MM.1S (cell line): ENCODE measurements at regions not wholly inside any gene's neighbourhood (a gene's known extent, or its start where the extent isn't known, plus 50 kb on each side); places are given as distances from the start of the nearest gene placed in this dataset.

Experiments
- DNase-seq: peaks from one replicate; pipeline ENCODE4 v3.0.0-alpha.2; 2015
- H2AFZ ChIP-seq: fragments of 300-600 bp; sonication (generic); 2 replicates; pipeline ENCODE4 v1.6.0; 2016; ENCODE audit warnings: antibody characterized with exemption, low read length
- H3F3A ChIP-seq: fragments of 300-600 bp; sonication (generic); 2 replicates; pipeline ENCODE4 v1.6.1; 2016; ENCODE audit warnings: mild to moderate bottlenecking, antibody characterized with exemption, low read length, moderate library complexity, mixed read lengths; ENCODE audit not compliant: insufficient read depth
- H3K27ac ChIP-seq: fragments of 300-600 bp; sonication (generic); 2 replicates; pipeline ENCODE4 v1.5.1; 2016; ENCODE audit warnings: mild to moderate bottlenecking, low read length
- H3K27me3 ChIP-seq: fragments of 300-600 bp; sonication (generic); replicated peaks from 2 replicates; pipeline ENCODE4 v1.6.0; 2016; ENCODE audit warnings: low read length; ENCODE audit not compliant: insufficient read depth
- H3K36me3 ChIP-seq: fragments of 300-600 bp; sonication (generic); replicated peaks from 2 replicates; pipeline ENCODE4 v1.6.1; 2016; ENCODE audit warnings: mild to moderate bottlenecking, low read length, mixed read lengths; ENCODE audit not compliant: insufficient read depth
- H3K4me1 ChIP-seq: fragments of 300-600 bp; sonication (generic); 2 replicates; pipeline ENCODE4 v1.6.1; 2016; ENCODE audit warnings: low read length, mixed read lengths
- H3K4me2 ChIP-seq: fragments of 300-600 bp; sonication (generic); 2 replicates; pipeline ENCODE4 v1.6.0; 2016; ENCODE audit warnings: low read depth, low read length
- H3K4me3 ChIP-seq: fragments of 300-600 bp; sonication (generic); 2 replicates; pipeline ENCODE4 v1.5.1; 2016; ENCODE audit warnings: low read length, mixed read lengths
- H3K79me2 ChIP-seq: fragments of 300-600 bp; sonication (generic); 2 replicates; pipeline ENCODE4 v1.6.1; 2016; ENCODE audit warnings: mixed run types, low read length, mixed read lengths
- H3K9ac ChIP-seq: fragments of 300-600 bp; sonication (generic); 2 replicates; pipeline ENCODE4 v1.6.1; 2016; ENCODE audit warnings: low read length, mixed read lengths
- H3K9me2 ChIP-seq: fragments of 300-600 bp; sonication (generic); replicated peaks from 2 replicates; pipeline ENCODE4 v1.6.1; 2016; ENCODE audit warnings: mild to moderate bottlenecking, low read length, mixed read lengths; ENCODE audit not compliant: insufficient read depth
- H3K9me3 ChIP-seq: fragments of 300-600 bp; sonication (generic); replicated peaks from 2 replicates; pipeline ENCODE4 v1.6.1; 2016; ENCODE audit warnings: mild to moderate bottlenecking, low read length, mixed read lengths; ENCODE audit not compliant: insufficient read depth
- H4K20me1 ChIP-seq: fragments of 300-600 bp; sonication (generic); 2 replicates; pipeline ENCODE4 v1.6.1; 2016; ENCODE audit warnings: mild to moderate bottlenecking, low read length, moderate library complexity, mixed read lengths; ENCODE audit not compliant: insufficient read depth
- CTCF ChIP-seq: fragments of 300-600 bp; sonication (generic); IDR thresholded peaks from 2 replicates; pipeline ENCODE4 v1.5.1; 2016; ENCODE audit warnings: antibody characterized with exemption, low read length, mixed read lengths
- EZH2 ChIP-seq: fragments of 300-600 bp; sonication (generic); optimal IDR thresholded peaks from 2 replicates; pipeline ENCODE3; 2017; ENCODE audit warnings: low read depth, mild to moderate bottlenecking, antibody characterized with exemption, low read length, mixed read lengths
- EZH2phosphoT487 ChIP-seq: fragments of 300-600 bp; sonication (generic); IDR thresholded peaks from 2 replicates; pipeline ENCODE4 v1.6.1; 2018; ENCODE audit warnings: antibody characterized with exemption, low read length

GRCh38 chr15:93141371-93141794 lies 52.4 kb upstream of the RGMA start:
- no peaks in the 10 kb centered on the region for H3K9me3 ChIP-seq
- no peaks in the 10 kb centered on the region for H3K9me2 ChIP-seq
- H3K9ac ChIP-seq = no peak overlapping the region
- H3K27me3 ChIP-seq = no peaks in the 10 kb centered on the region
- H3K4me3 ChIP-seq = no peak overlapping the region
- H4K20me1 ChIP-seq = no peaks in the 10 kb centered on the region
- H3K79me2 ChIP-seq = no peaks in the 10 kb centered on the region
- H3K36me3 ChIP-seq = no peaks in the 10 kb centered on the region
- no peaks in the 10 kb centered on the region for H3K4me1 ChIP-seq
- H3F3A ChIP-seq = no peaks in the 10 kb centered on the region
- peak; percentile 43 for DNase-seq
- no peak overlapping the region for H2AFZ ChIP-seq
- no peak overlapping the region for H3K27ac ChIP-seq
- no peak for TF ChIP-seq CTCF
- TF ChIP-seq EZH2phosphoT487 = no peak
- TF ChIP-seq EZH2 = no peak
- no peak overlapping the region for H3K4me2 ChIP-seq

- no peaks in the 10 kb centered on the region for H3F3A ChIP-seq
- H3K27me3 ChIP-seq = no peaks in the 10 kb centered on the region
- no peak overlapping the region for H3K4me2 ChIP-seq
- H3K36me3 ChIP-seq = no peaks in the 10 kb centered on the region
- H3K4me1 ChIP-seq = no peaks in the 10 kb centered on the region
- H3K4me3 ChIP-seq = no peak overlapping the region
- no peak overlapping the region for H3K27ac ChIP-seq
- no peaks in the 10 kb centered on the region for H4K20me1 ChIP-seq
- TF ChIP-seq EZH2phosphoT487 (no peak), CTCF (no peak), EZH2 (no peak)
- no peak for DNase-seq
- H2AFZ ChIP-seq = no peak overlapping the region
- H3K9me2 ChIP-seq = no peaks in the 10 kb centered on the region
- H3K9ac ChIP-seq = no peak overlapping the region
- no peaks in the 10 kb centered on the region for H3K79me2 ChIP-seq
- H3K9me3 ChIP-seq = no peaks in the 10 kb centered on the region
These were observed 50.4 kb upstream of the RGMA start for GRCh38 chr15:93139436-93139835.

GRCh38 chr15:93138681-93139250 lies 49.8 kb upstream of the RGMA start:
- Histone ChIP-seq H4K20me1 (no peaks in the 10 kb centered on the region), H2AFZ (no peak overlapping the region), H3K27me3 (no peaks in the 10 kb centered on the region), H3K9me2 (no peaks in the 10 kb centered on the region), H3K79me2 (no peaks in the 10 kb centered on the region), H3K27ac (no peak overlapping the region), H3K36me3 (no peaks in the 10 kb centered on the region), H3K4me3 (no peak overlapping the region), H3K9ac (no peak overlapping the region), H3K4me2 (no peak overlapping the region), H3K4me1 (no peaks in the 10 kb centered on the region), H3F3A (no peaks in the 10 kb centered on the region), H3K9me3 (no peaks in the 10 kb centered on the region)
- no peak for DNase-seq
- TF ChIP-seq EZH2 = no peak
- TF ChIP-seq EZH2phosphoT487 = no peak
- TF ChIP-seq CTCF = no peak
